ENCODE measurements at regions not wholly inside any gene's neighbourhood (a gene's known extent, or its start where the extent isn't known, plus 50 kb on each side); places are given as distances from the start of the nearest gene placed in this dataset.

DNA sequence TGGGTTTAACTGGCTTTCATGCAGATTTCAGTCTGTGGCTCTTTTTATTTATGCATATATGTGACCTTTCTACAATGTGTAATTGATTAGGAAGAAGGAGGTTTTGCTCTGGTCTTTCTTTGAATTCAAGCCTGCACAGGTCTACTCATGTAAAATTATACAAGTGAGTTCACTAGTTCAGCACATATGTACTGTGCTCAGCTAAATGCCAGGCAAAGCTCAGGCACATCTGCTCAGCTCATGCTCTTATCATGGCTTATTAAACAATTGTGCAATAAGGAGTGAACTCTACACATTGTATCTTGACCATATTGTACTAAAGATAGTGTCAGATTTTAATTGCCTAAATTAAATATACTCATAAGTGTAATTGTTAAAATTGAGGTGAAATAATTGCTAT, 378.4 kb downstream of the ADGRL2 start:
- TF ChIP-seq POLR2A (IDR thresholded peaks at IDR 0.05), result no peak
- TF ChIP-seq, protein P1, sequence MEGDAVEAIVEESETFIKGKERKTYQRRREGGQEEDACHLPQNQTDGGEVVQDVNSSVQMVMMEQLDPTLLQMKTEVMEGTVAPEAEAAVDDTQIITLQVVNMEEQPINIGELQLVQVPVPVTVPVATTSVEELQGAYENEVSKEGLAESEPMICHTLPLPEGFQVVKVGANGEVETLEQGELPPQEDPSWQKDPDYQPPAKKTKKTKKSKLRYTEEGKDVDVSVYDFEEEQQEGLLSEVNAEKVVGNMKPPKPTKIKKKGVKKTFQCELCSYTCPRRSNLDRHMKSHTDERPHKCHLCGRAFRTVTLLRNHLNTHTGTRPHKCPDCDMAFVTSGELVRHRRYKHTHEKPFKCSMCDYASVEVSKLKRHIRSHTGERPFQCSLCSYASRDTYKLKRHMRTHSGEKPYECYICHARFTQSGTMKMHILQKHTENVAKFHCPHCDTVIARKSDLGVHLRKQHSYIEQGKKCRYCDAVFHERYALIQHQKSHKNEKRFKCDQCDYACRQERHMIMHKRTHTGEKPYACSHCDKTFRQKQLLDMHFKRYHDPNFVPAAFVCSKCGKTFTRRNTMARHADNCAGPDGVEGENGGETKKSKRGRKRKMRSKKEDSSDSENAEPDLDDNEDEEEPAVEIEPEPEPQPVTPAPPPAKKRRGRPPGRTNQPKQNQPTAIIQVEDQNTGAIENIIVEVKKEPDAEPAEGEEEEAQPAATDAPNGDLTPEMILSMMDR (IDR thresholded peaks at IDR 0.05), result no peak

Measured in right lobe of liver (tissue), 4 donors.